HEK293 (cell line): ENCODE measurements at regions not wholly inside any gene's neighbourhood (a gene's known extent, or its start where the extent isn't known, plus 50 kb on each side); places are given as distances from the start of the nearest gene placed in this dataset.

ENCODE experiments used
- CTCF ChIA-PET: fragments of 350-600 bp; formaldehyde crosslinking; extraction: SDS; loops from one replicate; lab custom pipeline; 2021; ENCODE audit warnings: antibody characterized with exemption; lab: Yijun Ruan, JAX
- POLR2A ChIA-PET: fragments of 300-600 bp; formaldehyde crosslinking; extraction: SDS; loops from one replicate; lab custom pipeline; 2020; ENCODE audit warnings: antibody characterized with exemption, inconsistent platforms; lab: Yijun Ruan, JAX
- H3K27ac ChIP-seq: fragments of 200-500 bp; sonication (Bioruptor generic); 2 replicates; pipeline ENCODE4 v1.5.1; 2014; ENCODE audit warnings: low read depth, low read length, control low read depth, inconsistent platforms; ENCODE audit errors: extremely low read depth
- H3K36me3 ChIP-seq, 2 experiments: fragments of 200-500 bp in 1 of 2; sonication (Bioruptor generic) in 1 of 2; 1 replicate in 1 of 2; 2 replicates in 1 of 2; pipeline ENCODE4 v1.5.1; 2014 to 2017; ENCODE audit warnings: inconsistent platforms in 2 of 2, low read length in 2 of 2; ENCODE audit not compliant: control insufficient read depth in 2 of 2, insufficient read depth in 1 of 2
- H3K4me1 ChIP-seq: fragments of 200-500 bp; sonication (Bioruptor generic); 2 replicates; pipeline ENCODE4 v1.5.1; 2014; ENCODE audit warnings: mild to moderate bottlenecking, low read length, inconsistent platforms; ENCODE audit not compliant: control insufficient read depth, insufficient read depth
- H3K4me3 ChIP-seq: 2 replicates; pipeline ENCODE4 v1.5.1; 2011; ENCODE audit warnings: low read depth, mild to moderate bottlenecking, control low read depth, low read length, moderate library complexity
- H3K9me3 ChIP-seq: fragments of 200-500 bp; sonication (Bioruptor generic); 2 replicates; pipeline ENCODE4 v1.5.1; 2014; ENCODE audit warnings: low read depth, low read length, inconsistent platforms; ENCODE audit not compliant: control insufficient read depth, insufficient read depth
- IKZF3 ChIP-seq: fragments of 450-650 bp; IDR thresholded peaks from 2 replicates; pipeline ENCODE4 v1.5.0; 2018; ENCODE audit warnings: missing biosample characterization, mild to moderate bottlenecking, missing genetic modification characterization, moderate library complexity
- INSM2 ChIP-seq: fragments of 450-650 bp; formaldehyde crosslinking; IDR thresholded peaks from 2 replicates; pipeline ENCODE4 v1.5.1; 2016; ENCODE audit warnings: missing biosample characterization, missing genetic modification characterization
- PRDM2 ChIP-seq: fragments of 450-650 bp; formaldehyde crosslinking; IDR thresholded peaks from 2 replicates; pipeline ENCODE4 v1.5.1; 2016; ENCODE audit warnings: missing biosample characterization, missing genetic modification characterization, borderline replicate concordance
- REPIN1 ChIP-seq: fragments of 450-650 bp; formaldehyde crosslinking; IDR thresholded peaks from 2 replicates; pipeline ENCODE4 v1.5.1; 2017; ENCODE audit warnings: missing biosample characterization, missing genetic modification characterization, low read depth
- SALL2 ChIP-seq: fragments of 450-650 bp; formaldehyde crosslinking; IDR thresholded peaks from 2 replicates; pipeline ENCODE4 v1.5.0; 2017; ENCODE audit warnings: missing biosample characterization, mild to moderate bottlenecking, missing genetic modification characterization, borderline replicate concordance
- WT1 ChIP-seq: fragments of 450-650 bp; formaldehyde crosslinking; IDR thresholded peaks from 2 replicates; pipeline ENCODE4 v1.5.1; 2016; ENCODE audit warnings: missing biosample characterization, missing genetic modification characterization
- ZFHX2 ChIP-seq: fragments of 450-650 bp; formaldehyde crosslinking; conservative IDR thresholded peaks from 2 replicates; pipeline ENCODE4 v1.5.1; 2016; ENCODE audit warnings: missing biosample characterization, missing genetic modification characterization
- ZNF114 ChIP-seq: fragments of 450-650 bp; formaldehyde crosslinking; IDR thresholded peaks from 2 replicates; pipeline ENCODE4 v1.5.0; 2017; ENCODE audit warnings: missing biosample characterization, missing genetic modification characterization
- ZNF146 ChIP-seq: fragments of 450-650 bp; formaldehyde crosslinking; IDR thresholded peaks from 2 replicates; pipeline ENCODE4 v1.5.1; 2016; ENCODE audit warnings: missing biosample characterization, missing genetic modification characterization
- ZNF175 ChIP-seq: fragments of 450-650 bp; formaldehyde crosslinking; IDR thresholded peaks from 2 replicates; pipeline ENCODE4 v1.5.1; 2016; ENCODE audit warnings: missing biosample characterization, missing genetic modification characterization
- ZNF24 ChIP-seq: fragments of 450-650 bp; formaldehyde crosslinking; IDR thresholded peaks from 2 replicates; pipeline ENCODE4 v1.5.1; 2016; ENCODE audit warnings: missing biosample characterization, missing genetic modification characterization
- ZNF37A ChIP-seq: fragments of 450-650 bp; IDR thresholded peaks from 2 replicates; pipeline ENCODE4 v1.5.1; 2018; ENCODE audit warnings: missing biosample characterization, missing genetic modification characterization
- ZNF473 ChIP-seq: fragments of 450-650 bp; formaldehyde crosslinking; IDR thresholded peaks from 2 replicates; pipeline ENCODE4 v1.5.1; 2017; ENCODE audit warnings: missing biosample characterization, missing genetic modification characterization
- ZNF518A ChIP-seq: fragments of 450-650 bp; formaldehyde crosslinking; conservative IDR thresholded peaks from 2 replicates; pipeline ENCODE4 v1.5.1; 2016; ENCODE audit warnings: low read depth, missing biosample characterization, missing genetic modification characterization
- ZNF549 ChIP-seq: fragments of 450-650 bp; IDR thresholded peaks from 2 replicates; pipeline ENCODE4 v1.5.1; 2018; ENCODE audit warnings: missing biosample characterization, missing genetic modification characterization, mild to moderate bottlenecking, inconsistent platforms, moderate library complexity
- ZNF571 ChIP-seq: fragments of 450-650 bp; formaldehyde crosslinking; IDR thresholded peaks from 2 replicates; pipeline ENCODE4 v1.5.0; 2017; ENCODE audit warnings: missing biosample characterization, missing genetic modification characterization
- ZNF660 ChIP-seq: fragments of 450-650 bp; IDR thresholded peaks from 2 replicates; pipeline ENCODE4 v1.5.1; 2018; ENCODE audit warnings: missing biosample characterization, mild to moderate bottlenecking, missing genetic modification characterization
- ZNF747 ChIP-seq: fragments of 450-650 bp; formaldehyde crosslinking; IDR thresholded peaks from 2 replicates; pipeline ENCODE4 v1.5.1; 2016; ENCODE audit warnings: missing biosample characterization, missing genetic modification characterization
- ZSCAN23 ChIP-seq: fragments of 450-650 bp; formaldehyde crosslinking; IDR thresholded peaks from 2 replicates; pipeline ENCODE4 v1.5.1; 2016; ENCODE audit warnings: missing biosample characterization, missing genetic modification characterization

- Histone ChIP-seq H3K9me3 (no peaks in the 10 kb centered on the region), H3K36me3 (no peaks in the 10 kb centered on the region), H3K27ac (no peak overlapping the region), H3K4me3 (no peak overlapping the region), H3K4me1 (no peaks in the 10 kb centered on the region)
- no peak for TF ChIP-seq WT1 (tag by site-specific recombination)
- peak; percentile 74 for TF ChIP-seq ZNF146 (tag by site-specific recombination)
- ChIA-PET CTCF (no interaction called here), POLR2A (no interaction called here)
These were observed 286.7 kb upstream of the MINDY3 start for GRCh38 chr10:16146993-16147392.

- H3K4me1 ChIP-seq: no peaks in the 10 kb centered on the region
- CTCF ChIA-PET: no interaction called here
- no peaks in the 10 kb centered on the region for H3K9me3 ChIP-seq
- no peaks in the 10 kb centered on the region for H3K36me3 ChIP-seq
- no peak overlapping the region for H3K27ac ChIP-seq
- H3K4me3 ChIP-seq: no peak overlapping the region
- no peak for TF ChIP-seq INSM2
- no peak for TF ChIP-seq ZNF660 (tag by site-specific recombination)
- no peak for TF ChIP-seq ZNF747 (tag by site-specific recombination)
- no peak for TF ChIP-seq ZNF571 (tag by site-specific recombination)
- TF ChIP-seq ZNF473 (tag by site-specific recombination): no peak
- TF ChIP-seq ZNF518A (tag by site-specific recombination): no peak
- TF ChIP-seq ZNF37A (tag by site-specific recombination): no peak
- no peak for TF ChIP-seq ZNF549 (tag by site-specific recombination)
- TF ChIP-seq, all 188 proteins: peak for 0
- POLR2A ChIA-PET: no interaction called here
These were observed 281.0 kb upstream of the PTER start for GRCh38 chr10:16155834-16156233.

- ChIA-PET POLR2A (no interaction called here), CTCF (no interaction called here)
- Histone ChIP-seq H3K27ac (no peak overlapping the region), H3K9me3 (no peaks in the 10 kb centered on the region), H3K36me3 (no peaks in the 10 kb centered on the region), H3K4me1 (no peaks in the 10 kb centered on the region), H3K4me3 (no peak overlapping the region)
- TF ChIP-seq IKZF3 (tag by site-specific recombination): no peak
- no peak for TF ChIP-seq ZSCAN23 (tag by site-specific recombination)
- no peak for TF ChIP-seq ZNF114 (tag by site-specific recombination)
- TF ChIP-seq ZNF175: no peak
- no peak for TF ChIP-seq ZNF24 (tag by site-specific recombination)
- no peak for TF ChIP-seq SALL2 (tag by site-specific recombination)
- TF ChIP-seq REPIN1 (tag by site-specific recombination): no peak
- no peak for TF ChIP-seq ZFHX2
- TF ChIP-seq PRDM2 (tag by site-specific recombination): no peak
These were observed 280.1 kb upstream of the PTER start for GRCh38 chr10:16156681-16157080.
